HG02840 (cell line): ENCODE measurements at regions not wholly inside any gene's neighbourhood (a gene's known extent, or its start where the extent isn't known, plus 50 kb on each side); places are given as distances from the start of the nearest gene placed in this dataset.

Experiments
- ATAC-seq: cut with Tn5 transposase; IDR thresholded peaks from one replicate; pipeline ENCODE4 v1.9.1; 2021; ENCODE audit warnings: mild to moderate bottlenecking, moderate library complexity, moderate number of reproducible peaks; ENCODE audit not compliant: unreplicated experiment, low FRiP score

DNA sequence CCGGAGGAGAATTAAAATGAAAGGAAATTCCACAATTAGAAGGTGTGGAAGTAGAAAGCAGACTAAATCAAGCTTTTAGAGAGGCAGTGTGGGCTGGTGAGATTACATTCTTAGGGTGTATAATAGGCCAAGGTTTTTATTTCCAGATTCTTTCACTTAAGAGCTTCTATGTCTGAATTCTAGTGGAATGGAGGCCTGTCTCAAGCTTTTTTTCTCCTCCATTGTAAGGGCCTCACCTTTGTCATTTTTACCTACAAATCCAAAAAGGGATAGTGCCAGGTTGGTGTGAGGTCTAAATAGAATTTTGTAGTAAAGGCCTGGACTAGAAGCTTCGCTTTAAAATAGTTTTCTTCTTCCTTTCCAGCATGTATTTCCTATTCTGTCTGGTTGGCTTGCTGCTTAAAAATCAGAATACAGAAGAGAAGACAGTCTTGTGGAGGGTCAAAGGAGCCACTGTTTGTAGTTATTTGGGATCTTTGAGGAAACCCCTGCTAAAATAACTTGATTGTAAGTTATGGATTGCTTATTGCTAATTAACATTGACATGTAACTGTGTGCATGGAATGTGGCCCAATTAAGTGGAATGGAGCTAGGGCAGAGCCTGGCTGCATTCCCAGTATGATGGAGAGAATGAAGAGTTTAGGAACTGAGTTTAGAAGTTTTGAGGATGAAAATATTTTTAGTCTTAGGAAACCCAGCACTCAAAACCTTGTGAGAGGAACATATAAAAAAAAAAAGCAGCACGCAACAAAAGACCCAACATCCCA, 162.5 kb upstream of the B3GALT2 start:
- no peak for ATAC-seq

DNA sequence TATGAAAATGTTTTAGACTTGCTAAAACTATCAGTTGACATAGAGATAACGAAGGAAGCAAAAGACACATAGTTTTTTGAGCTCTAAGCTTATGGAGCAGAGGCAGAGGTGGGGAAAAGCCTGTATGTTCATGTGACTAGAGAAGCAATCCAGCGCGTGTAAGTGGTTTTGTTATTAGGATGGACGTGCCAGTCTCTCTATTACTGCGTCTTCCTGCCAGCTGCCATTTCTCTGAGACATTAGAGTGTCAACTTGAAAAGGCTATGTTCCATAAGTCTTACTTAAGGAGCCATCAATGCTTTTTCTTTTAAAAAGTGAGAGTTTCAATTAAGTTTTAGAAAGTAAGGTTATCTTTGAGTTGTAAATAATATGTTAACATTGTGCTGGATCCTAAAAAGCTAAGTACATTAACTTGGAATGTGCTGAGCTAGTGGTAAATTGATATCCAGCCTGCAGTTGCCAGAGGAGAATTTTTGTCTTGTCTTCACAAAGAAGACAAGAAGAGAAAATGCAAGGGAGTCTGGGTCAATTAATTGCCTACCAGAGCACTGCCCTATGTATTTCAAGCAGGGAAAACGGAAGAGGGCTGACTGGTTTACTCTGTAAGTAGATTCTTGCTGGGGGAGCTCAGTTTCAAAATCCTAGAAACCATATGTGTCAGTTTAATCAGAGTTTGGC, 161.8 kb upstream of the B3GALT2 start:
- ATAC-seq: no peak

DNA sequence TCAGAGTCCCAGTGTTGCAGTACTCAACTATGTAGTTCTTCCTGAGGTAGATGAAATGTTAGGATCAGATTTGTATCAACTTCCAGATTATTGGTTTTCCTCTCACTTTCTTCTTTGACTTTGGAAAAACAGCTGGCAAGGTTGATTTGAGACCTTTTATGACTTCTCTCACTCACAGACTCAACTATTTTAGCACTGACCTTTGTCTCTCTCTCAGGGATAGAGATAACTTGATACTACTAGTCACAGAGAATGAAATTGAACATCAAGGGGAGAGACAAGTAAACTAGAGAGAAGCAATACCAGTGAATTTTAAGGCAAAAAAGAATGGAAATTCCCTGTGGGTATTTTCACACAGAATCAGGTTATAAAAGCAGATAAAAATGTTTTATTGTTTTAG, 159.7 kb upstream of the B3GALT2 start:
- no peak for ATAC-seq

DNA sequence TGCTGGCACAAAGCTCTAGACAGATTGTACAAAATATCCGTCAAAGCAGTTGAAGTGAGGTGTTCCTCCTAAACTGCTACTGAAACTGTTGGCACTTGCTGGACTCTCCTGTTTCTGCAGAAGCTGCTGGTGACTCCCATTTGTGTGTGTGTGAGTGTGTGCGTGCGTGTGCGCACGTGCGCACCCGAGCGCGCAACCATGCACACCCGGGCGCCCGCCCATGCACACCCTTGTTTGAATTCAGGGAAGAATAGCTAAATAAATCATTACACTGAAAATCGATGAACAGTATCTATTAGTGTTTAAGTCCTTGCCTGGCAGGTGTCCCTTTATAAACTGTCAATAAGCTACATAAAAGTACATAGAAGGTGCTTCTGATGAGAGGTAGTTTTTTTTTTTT, 156.4 kb upstream of the B3GALT2 start:
- ATAC-seq: no peak

DNA sequence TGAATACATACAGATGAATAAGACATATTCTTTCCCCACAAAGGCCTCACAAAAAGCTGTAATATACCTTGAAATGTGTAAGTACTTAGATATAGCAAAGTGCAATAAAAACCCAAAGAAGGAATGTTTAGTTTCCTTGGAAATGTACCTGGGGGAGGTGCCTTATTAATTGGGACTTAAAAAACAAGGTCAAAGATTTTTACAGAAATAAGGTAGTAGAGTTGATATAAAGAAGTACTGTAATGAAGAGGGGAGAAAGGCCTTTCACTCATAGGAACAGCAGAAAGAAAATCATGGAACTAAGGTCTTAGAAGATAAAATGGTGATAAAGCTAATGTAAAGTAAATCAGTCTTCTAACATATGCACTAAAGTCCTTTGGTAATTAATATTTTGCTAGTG, 153.9 kb upstream of the B3GALT2 start:
- no peak for ATAC-seq

DNA sequence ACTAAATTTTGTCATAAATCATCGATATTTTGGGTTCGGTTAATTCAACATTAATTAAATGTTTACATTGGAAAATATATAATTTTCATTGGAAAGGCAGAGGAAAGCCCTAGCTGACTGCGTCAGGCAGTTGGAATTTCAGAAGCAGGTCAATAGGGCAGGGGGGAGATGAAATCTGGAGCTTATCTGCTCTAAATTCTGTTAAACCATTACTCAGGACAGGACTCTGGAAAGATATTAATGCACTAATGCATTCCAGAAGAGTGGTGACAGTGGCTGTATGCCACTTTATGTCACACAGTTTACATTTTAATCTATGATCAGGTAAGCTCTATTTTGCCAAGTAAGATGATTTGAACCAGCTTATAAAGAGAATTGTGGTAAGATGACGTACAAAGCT, 153.0 kb upstream of the B3GALT2 start:
- no peak for ATAC-seq

DNA sequence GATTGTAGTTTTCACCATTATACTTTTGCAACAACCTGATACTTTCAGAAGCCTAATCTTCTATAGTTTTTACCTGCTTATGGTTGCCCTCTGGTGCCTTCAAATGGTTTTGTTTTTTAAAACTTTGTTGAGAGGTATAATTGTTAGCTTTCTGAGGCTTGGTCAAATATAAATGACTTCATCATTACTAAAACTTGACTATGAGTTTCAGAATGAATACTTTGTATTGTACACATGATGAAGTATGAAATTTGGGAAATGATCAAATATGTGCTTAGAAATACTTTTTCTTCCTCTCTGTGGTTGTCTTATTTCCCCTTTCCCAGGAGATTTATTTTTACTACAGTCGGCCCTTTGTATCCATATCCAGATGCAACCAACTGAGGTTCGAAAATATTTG, 151.8 kb upstream of the B3GALT2 start:
- no peak for ATAC-seq

DNA sequence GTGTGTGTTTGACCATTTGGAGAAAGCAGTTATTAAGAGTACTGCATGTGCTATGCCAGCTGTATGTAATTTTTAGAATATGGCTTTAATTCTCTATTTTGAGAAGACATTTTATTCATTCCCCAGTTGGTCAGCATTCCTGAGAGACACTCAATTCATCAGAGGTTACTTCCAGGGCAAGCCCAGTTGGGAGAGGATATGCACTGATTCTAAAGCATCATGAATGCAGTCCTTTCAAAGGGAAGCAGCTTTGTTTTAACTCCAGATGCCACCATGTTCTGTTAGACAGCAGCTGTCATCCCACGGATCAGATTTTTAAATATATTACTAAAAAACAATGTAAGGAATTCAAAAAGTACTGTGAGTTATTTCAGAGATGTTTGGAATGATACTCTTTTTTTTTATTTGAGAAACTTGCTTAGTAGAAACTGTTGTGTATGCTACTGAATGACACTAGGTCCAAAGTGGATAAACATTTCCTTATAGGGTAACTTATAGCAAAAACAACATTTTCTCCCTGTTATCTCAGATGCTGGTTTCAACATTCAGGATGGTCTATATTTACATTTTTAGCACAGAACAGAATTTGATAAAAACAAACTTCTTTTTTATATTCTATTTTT, 149.5 kb upstream of the B3GALT2 start:
- ATAC-seq: no peak

DNA sequence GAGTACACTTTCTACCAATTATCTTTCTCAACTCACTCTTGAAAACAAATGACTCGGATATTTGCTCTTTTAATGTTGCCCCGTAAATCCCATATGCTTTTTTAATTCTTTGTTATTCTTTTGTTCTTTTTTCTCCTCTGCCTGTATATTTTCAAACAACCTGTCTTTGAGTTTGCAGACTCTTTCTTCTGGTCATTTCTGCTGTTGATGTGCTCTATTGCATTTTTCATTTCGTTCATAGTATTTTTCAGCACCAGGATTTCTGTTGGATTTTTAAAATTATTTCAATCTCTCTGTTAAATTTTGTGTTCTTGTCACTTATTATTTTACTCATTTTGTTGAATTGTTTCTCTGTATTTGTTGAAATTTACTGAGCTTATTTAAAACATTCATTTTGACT, 146.8 kb upstream of the B3GALT2 start:
- no peak for ATAC-seq

DNA sequence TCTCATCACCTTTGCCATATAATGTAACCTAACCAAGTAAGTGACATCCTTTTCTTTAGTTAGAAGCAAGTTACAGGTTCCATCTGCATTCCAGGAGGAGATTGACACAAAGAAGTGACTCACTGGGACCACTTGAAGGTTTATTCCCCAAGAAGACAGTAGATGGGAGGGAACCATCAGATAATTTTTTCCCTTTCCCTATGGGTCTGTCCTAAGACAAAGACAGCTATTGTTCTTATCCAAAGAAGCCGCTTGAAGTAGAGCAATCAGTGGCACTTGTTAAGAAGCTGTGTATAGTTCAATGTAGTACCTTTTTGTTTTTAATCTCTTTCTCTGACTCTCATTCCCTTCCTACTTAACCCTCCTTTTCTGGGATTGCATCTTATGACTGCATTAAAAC, 139.9 kb upstream of the B3GALT2 start:
- no peak for ATAC-seq

DNA sequence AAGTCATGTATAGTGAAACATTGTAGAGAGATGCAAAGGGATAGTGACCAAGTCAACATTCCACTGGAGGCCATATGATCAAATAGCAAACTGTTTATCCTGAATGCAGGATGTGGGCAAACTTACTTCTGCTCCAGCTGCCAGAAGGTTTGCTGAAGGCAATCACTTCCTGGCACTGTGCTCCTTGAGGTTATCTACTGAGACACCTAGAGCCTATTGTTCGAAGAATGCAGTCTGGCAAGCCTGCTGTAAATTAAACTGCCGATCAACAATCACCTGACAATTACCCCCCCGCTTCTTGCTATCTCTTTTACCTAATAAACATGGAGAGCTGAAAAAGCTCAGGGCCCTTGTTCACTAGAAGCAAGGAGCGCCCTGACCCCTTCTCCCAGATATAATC, 139.4 kb upstream of the B3GALT2 start:
- no peak for ATAC-seq

DNA sequence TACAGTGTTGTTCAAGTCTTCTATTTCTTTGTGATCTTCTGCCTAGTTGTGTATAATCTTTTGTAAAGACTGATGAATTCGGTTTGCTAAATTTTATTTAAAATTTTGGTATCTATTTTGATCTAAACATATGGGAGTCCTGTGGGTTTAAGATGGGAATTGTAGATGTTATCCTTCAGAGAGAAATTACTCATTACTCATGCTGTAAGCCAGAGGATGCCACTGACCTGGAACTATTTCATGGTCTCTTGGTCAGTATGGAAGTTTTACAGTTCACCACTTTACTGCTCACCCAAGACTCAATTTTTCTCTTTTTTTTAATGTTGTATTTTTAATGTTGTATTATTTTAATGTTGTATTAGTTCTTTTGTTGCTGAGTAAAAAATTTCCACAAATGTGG, 138.6 kb upstream of the B3GALT2 start:
- ATAC-seq: no peak

DNA sequence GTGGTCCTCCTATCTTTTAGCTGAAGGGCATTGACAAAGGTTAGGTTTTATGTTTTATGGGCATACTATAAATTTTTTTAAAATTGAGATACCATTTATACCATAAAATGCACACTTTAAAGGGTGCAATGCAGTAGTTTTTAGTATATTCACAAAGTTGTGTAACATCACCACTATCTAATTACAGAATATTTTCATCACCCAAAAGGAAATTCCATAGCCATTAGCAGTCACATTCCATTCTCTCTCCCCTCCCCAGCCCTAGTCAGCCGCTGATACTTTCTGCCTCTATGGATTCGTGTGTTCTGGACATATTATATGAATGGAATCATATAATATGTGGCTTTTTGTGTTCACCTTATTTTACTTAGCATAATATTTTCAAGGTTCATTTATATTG, 135.8 kb upstream of the B3GALT2 start:
- no peak for ATAC-seq

DNA sequence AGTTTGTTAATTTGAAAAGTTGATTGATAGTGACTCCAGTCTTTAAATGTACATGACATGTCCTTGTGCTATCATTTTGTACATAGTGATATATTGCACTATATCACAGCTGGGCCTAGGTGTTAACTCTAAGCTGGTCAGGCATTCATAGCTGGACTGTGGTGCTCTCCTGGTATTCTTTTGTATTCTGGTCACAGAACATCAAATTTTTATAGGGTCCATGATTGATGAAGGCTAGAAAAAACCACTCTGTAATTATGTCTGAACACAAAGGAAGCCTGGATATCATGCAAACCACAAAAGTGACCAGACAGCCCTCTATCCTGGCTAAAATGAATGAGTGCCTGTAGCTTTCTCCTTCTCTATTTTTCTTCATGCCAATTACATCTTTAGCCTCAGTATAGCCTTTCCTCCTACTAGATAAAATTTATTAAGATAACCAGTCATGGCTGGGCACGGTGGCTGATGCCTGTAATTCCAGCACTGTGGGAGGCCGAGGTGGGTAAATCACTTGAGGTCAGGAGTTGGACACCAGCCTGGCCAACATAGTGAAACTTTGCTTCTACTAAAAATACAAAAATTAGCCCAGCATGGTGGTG, 134.9 kb upstream of the B3GALT2 start:
- no peak for ATAC-seq

DNA sequence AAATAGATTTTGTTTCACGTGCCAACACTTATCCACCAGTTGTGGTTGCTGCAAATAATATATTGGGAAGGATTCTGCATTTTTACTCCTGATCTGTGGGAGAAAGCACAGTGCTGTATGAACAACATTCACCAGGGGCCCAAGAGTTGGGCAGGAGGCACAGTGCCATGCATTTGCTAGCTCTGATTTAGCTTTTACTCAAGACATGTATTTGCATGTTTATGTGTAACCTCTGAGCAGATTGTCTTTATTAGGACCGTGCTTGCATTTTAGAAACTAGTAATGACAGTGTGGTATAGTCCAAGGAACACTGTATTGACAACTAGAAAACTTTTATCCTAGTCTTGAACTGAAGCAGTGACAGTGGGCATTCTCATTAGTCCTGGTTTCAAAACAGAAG, 133.9 kb upstream of the B3GALT2 start:
- no peak for ATAC-seq

DNA sequence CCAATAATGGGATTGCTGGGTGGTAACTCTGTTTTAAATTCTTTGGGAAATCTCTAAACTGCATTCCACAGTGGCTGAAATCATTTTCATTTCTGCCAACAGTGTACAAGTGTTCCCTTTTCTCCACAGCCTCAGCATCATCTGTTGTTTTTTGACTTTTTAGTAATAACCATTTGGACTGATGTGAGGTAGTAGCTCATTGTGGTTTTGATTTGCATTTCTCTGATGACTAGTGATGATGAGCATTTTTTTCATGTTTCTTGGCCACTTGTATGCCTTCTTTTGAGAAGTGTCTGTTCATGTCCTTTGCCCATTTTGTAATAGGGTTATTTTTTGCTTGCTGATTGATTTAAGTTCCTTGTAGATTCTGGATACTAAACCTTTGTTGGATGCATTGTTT, 131.9 kb upstream of the B3GALT2 start:
- no peak for ATAC-seq

DNA sequence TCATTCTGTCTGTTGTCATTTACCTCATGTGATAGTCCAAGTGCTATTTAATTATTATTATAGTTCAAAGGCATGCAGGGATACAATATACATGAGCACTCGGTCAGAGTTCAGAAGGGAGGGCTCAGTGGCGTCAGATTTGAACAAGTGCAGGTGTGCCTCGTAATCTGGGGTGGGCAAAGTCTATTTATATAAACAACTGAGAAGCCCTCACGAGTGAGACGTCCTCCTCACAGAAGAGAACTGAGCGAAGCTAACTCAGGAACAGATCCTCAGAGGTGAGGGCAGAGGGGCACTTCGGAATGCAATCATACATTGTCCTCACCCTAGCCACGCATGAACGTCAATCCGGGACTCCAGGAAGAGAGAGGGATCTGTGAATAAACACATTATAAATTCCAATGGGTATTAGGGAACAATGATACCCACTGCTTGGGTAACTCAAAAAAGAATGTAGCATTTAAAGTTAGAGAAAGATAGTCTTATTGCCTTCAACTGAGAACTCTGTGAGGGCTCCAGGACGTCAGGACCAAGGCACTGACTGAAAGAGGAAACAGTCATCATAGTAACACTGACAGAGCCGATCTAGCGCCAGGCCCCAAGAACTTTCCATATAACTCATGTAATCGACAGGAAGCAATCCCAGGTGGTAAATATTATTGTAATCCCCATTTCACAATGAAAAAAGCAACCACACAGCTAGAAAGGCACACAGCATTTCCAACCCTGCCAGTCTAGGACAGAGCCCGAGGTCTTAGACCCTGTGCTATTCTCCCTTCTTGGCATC, 127.1 kb upstream of the B3GALT2 start:
- no peak for ATAC-seq

DNA sequence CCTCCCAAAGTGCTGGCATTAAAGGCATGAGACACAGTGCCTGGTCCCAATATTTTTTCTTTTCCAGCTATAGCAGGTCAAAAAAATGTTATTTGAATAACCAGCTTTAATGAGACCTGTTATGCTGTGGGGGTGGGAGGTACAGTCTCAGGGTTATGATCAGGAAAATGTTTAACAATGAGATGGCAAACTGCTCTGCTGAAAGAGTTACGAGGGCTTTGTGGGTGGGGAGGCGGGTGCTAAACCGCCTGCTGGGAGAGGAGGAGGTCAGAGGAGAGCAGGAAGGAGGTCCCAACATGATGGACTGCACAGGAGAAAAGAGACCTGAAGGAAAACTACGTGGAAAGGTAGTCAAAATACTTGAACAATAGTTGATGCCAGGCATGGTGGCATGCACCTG, 126.0 kb upstream of the B3GALT2 start:
- ATAC-seq: no peak

DNA sequence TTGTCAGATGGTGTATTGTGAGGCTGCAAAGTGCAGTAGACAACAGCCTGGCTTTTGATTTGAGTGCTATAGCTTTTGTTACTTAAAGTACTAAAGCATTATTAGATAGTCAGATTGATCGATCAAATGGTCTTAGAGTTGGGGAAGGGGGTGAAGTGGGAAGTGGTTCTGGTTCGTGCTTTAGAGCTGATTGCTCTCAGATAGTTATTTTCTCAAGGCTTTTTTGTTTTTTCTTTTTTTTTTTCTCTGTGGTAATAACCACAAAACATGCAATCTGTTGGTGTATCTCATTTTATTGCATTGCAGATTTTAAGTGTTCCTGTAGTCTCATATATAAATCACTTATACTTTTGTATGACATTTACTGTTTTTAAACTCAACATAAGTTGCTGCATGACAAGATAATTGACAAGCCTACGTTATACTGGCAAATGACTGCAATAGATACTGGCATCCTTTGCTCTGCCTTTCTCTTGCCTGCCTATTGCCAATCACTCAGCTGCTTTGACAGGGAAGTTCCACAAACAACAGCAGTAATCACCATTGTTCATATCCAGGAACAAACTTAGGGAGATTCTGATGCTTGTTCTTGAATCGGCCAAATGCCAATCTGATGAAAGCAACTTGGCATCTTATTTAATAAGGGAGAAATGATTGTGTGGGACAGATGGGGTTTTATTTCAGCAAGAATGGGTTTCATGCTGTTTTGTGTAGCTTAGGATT, 125.0 kb upstream of the B3GALT2 start:
- no peak for ATAC-seq

DNA sequence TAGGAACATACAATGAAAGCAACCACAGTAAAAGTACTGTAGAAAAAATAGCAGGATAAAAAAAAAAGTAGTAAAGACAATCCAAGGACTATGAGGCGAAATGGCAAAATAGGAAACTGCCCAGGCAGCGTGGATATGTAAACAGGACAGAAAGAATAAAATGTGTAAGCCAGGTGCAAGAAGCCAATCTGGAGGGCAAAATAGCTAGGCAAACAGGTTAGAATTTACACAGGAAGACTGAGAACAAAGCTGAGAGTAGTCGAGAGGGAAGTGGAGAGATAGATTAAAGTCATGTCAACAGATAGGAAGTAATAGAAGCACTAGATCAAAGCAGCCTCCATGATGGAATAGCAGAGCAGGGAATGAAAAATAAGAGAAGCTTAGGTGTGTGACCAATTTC, 124.2 kb upstream of the B3GALT2 start:
- no peak for ATAC-seq
